H4 (cell line): ENCODE measurements at regions not wholly inside any gene's neighbourhood (a gene's known extent, or its start where the extent isn't known, plus 50 kb on each side); places are given as distances from the start of the nearest gene placed in this dataset.

Experiments used
- DNase-seq: peaks from one replicate; pipeline ENCODE4 v3.0.0-alpha.2; 2015; ENCODE audit warnings: low spot score

- no peak for DNase-seq
Measured at GRCh38 chr2:122307763-122308162, 552.3 kb downstream of the TSN start.

GRCh38 chr2:122315306-122315705 lies 559.9 kb downstream of the TSN start:
- no peak for DNase-seq

GRCh38 chr2:122319539-122320132 lies 564.2 kb downstream of the TSN start:
- DNase-seq, result no peak

GRCh38 chr2:122322815-122323214 lies 567.4 kb downstream of the TSN start:
- DNase-seq, result no peak

- DNase-seq, result no peak
Measured at GRCh38 chr2:122323927-122324326, 568.5 kb downstream of the TSN start.

- DNase-seq, result no peak
Measured at GRCh38 chr2:122326471-122326870, 571.0 kb downstream of the TSN start.

- DNase-seq, result no peak
Measured at GRCh38 chr2:122328816-122329215, 573.4 kb downstream of the TSN start.

GRCh38 chr2:122329278-122329677 lies 573.8 kb downstream of the TSN start:
- DNase-seq, result no peak

GRCh38 chr2:122333932-122334331 lies 578.5 kb downstream of the TSN start:
- DNase-seq, result no peak

- no peak for DNase-seq
Measured at GRCh38 chr2:122338000-122338399, 582.5 kb downstream of the TSN start.

- no peak for DNase-seq
Measured at GRCh38 chr2:122340246-122340645, 584.8 kb downstream of the TSN start.

- no peak for DNase-seq
Measured at GRCh38 chr2:122341007-122341406, 585.6 kb downstream of the TSN start.

- DNase-seq, result peak; percentile 25
Measured at GRCh38 chr2:122352151-122352550, 596.7 kb downstream of the TSN start.

- DNase-seq, result no peak
Measured at GRCh38 chr2:122357998-122358397, 602.5 kb downstream of the TSN start.

- no peak for DNase-seq
Measured at GRCh38 chr2:122358729-122359128, 603.3 kb downstream of the TSN start.

- no peak for DNase-seq
Measured at GRCh38 chr2:122363885-122364284, 608.4 kb downstream of the TSN start.

- DNase-seq, result no peak
Measured at GRCh38 chr2:122366427-122366826, 611.0 kb downstream of the TSN start.

GRCh38 chr2:122366969-122367645 lies 611.7 kb downstream of the TSN start:
- no peak for DNase-seq

- no peak for DNase-seq
Measured at GRCh38 chr2:122367646-122368010, 612.2 kb downstream of the TSN start.

GRCh38 chr2:122368576-122369243 lies 613.3 kb downstream of the TSN start:
- no peak for DNase-seq

GRCh38 chr2:122378521-122378920 lies 623.1 kb downstream of the TSN start:
- DNase-seq, result no peak

- no peak for DNase-seq
Measured at GRCh38 chr2:122384768-122385333, 629.4 kb downstream of the TSN start.

GRCh38 chr2:122388208-122388607 lies 632.8 kb downstream of the TSN start:
- DNase-seq, result no peak
